H9 (cell line): ENCODE measurements at regions not wholly inside any gene's neighbourhood (a gene's known extent, or its start where the extent isn't known, plus 50 kb on each side); places are given as distances from the start of the nearest gene placed in this dataset.

Experiments
- DNase-seq: peaks from one replicate; pipeline ENCODE4 v3.0.0-alpha.2; 2017
- H2AFZ ChIP-seq: one replicate; pipeline ENCODE4 v1.6.1; 2013; ENCODE audit warnings: mild to moderate bottlenecking, low read length, control low read depth, moderate library complexity
- H2AK5ac ChIP-seq: 2 replicates; pipeline ENCODE4 v1.6.1; 2013; ENCODE audit warnings: low read length, control low read depth, mixed read lengths; ENCODE audit not compliant: insufficient read length
- H2BK120ac ChIP-seq: one replicate; pipeline ENCODE4 v1.6.1; 2013; ENCODE audit warnings: low read depth, mild to moderate bottlenecking, low read length, control low read depth, inconsistent platforms; ENCODE audit not compliant: poor library complexity, severe bottlenecking
- H2BK12ac ChIP-seq: 2 replicates; pipeline ENCODE4 v1.6.1; 2013; ENCODE audit warnings: low read length, control low read depth, mixed read lengths, low read depth; ENCODE audit not compliant: insufficient read length
- H2BK15ac ChIP-seq: 2 replicates; pipeline ENCODE4 v1.6.1; 2013; ENCODE audit warnings: low read depth, low read length, control low read depth
- H2BK20ac ChIP-seq: one replicate; pipeline ENCODE4 v1.6.1; 2013; ENCODE audit warnings: low read depth, mild to moderate bottlenecking, low read length, control low read depth, inconsistent platforms; ENCODE audit not compliant: poor library complexity, severe bottlenecking
- H2BK5ac ChIP-seq: 2 replicates; pipeline ENCODE4 v1.6.1; 2013; ENCODE audit warnings: low read length, control low read depth, mixed read lengths; ENCODE audit not compliant: insufficient read length
- H3K14ac ChIP-seq: 2 replicates; pipeline ENCODE4 v1.6.1; 2013; ENCODE audit warnings: low read length, control low read depth; ENCODE audit not compliant: insufficient read depth
- H3K18ac ChIP-seq: 2 replicates; pipeline ENCODE4 v1.6.1; 2013; ENCODE audit warnings: low read depth, mild to moderate bottlenecking, mixed read lengths, low read length, control low read depth; ENCODE audit not compliant: insufficient read length
- H3K23ac ChIP-seq: 2 replicates; pipeline ENCODE4 v1.6.1; 2013; ENCODE audit warnings: low read length, control low read depth, mixed read lengths, low read depth; ENCODE audit not compliant: insufficient read length
- H3K23me2 ChIP-seq: 2 replicates; pipeline ENCODE4 v1.6.1; 2013; ENCODE audit warnings: low read depth, mild to moderate bottlenecking, mixed read lengths, low read length, control low read depth; ENCODE audit not compliant: insufficient read length, poor library complexity, severe bottlenecking
- H3K27ac ChIP-seq: 2 replicates; pipeline ENCODE4 v1.5.1; 2013; ENCODE audit warnings: low read length, control low read depth, mixed read lengths, low read depth; ENCODE audit not compliant: insufficient read length
- H3K27me3 ChIP-seq: 2 replicates; pipeline ENCODE4 v1.6.1; 2013; ENCODE audit warnings: low read length, control low read depth, inconsistent platforms; ENCODE audit not compliant: insufficient read depth
- H3K4ac ChIP-seq: 2 replicates; pipeline ENCODE4 v1.6.1; 2013; ENCODE audit warnings: low read depth, mild to moderate bottlenecking, control low read depth, inconsistent platforms, low read length, moderate library complexity
- H3K4me1 ChIP-seq: 2 replicates; pipeline ENCODE4 v1.6.1; 2013; ENCODE audit warnings: low read length, control low read depth, inconsistent platforms; ENCODE audit not compliant: insufficient read depth
- H3K4me2 ChIP-seq: 2 replicates; pipeline ENCODE4 v1.6.1; 2013; ENCODE audit warnings: low read length, control low read depth, mixed read lengths; ENCODE audit not compliant: insufficient read length, insufficient read depth
- H3K56ac ChIP-seq: 2 replicates; pipeline ENCODE4 v1.6.1; 2013; ENCODE audit warnings: low read depth, mild to moderate bottlenecking, mixed read lengths, low read length, control low read depth; ENCODE audit not compliant: insufficient read length
- H3K79me1 ChIP-seq: 2 replicates; pipeline ENCODE4 v1.6.1; 2013; ENCODE audit warnings: low read depth, mild to moderate bottlenecking, moderate library complexity, low read length, control low read depth, inconsistent platforms; ENCODE audit not compliant: insufficient read depth, poor library complexity, severe bottlenecking
- H3K79me2 ChIP-seq: 2 replicates; pipeline ENCODE4 v1.6.1; 2013; ENCODE audit warnings: low read length, control low read depth, inconsistent platforms; ENCODE audit not compliant: insufficient read depth
- H3K9ac ChIP-seq: 2 replicates; pipeline ENCODE4 v1.6.1; 2013; ENCODE audit warnings: low read length, control low read depth, mixed read lengths; ENCODE audit not compliant: insufficient read length; ENCODE audit errors: extremely low read depth
- H3K9me3 ChIP-seq: one replicate; pipeline ENCODE4 v1.6.1; 2013; ENCODE audit warnings: low read depth, low read length, inconsistent platforms; ENCODE audit not compliant: control insufficient read depth
- H3T11ph ChIP-seq: one replicate; pipeline ENCODE4 v1.6.1; 2013; ENCODE audit warnings: mild to moderate bottlenecking, low read length, control low read depth, inconsistent platforms
- H4K20me1 ChIP-seq: one replicate; pipeline ENCODE4 v1.6.1; 2013; ENCODE audit not compliant: control insufficient read depth, insufficient read length, insufficient read depth
- H4K5ac ChIP-seq: 2 replicates; pipeline ENCODE4 v1.6.1; 2013; ENCODE audit warnings: low read depth, mild to moderate bottlenecking, mixed read lengths, low read length, control low read depth; ENCODE audit not compliant: insufficient read length
- H4K8ac ChIP-seq: replicated peaks from 2 replicates; pipeline ENCODE4 v1.6.1; 2013; ENCODE audit warnings: low read length, control low read depth, mixed read lengths, low read depth; ENCODE audit not compliant: insufficient read length
- H4K91ac ChIP-seq: 2 replicates; pipeline ENCODE4 v1.6.1; 2013; ENCODE audit warnings: low read depth, mild to moderate bottlenecking, moderate library complexity, mixed read lengths, low read length, control low read depth; ENCODE audit not compliant: insufficient read length
- H3K27ac Mint-ChIP-seq, 3 experiments: 2 replicates in 2 of 3; 3 replicates in 1 of 3; pipeline ENCODE4 v1.8.0; 2020 to 2021; ENCODE audit warnings: mixed read lengths in 3 of 3, mild to moderate bottlenecking in 1 of 3, moderate library complexity in 1 of 3
- H3K27me3 Mint-ChIP-seq: 2 replicates; pipeline ENCODE4 v1.8.0; 2021; ENCODE audit warnings: low read depth, mild to moderate bottlenecking, moderate library complexity, mixed read lengths
- H3K36me3 Mint-ChIP-seq, 3 experiments: 2 replicates in 2 of 3; 3 replicates in 1 of 3; pipeline ENCODE4 v1.8.0; 2020 to 2021; ENCODE audit warnings: low read depth in 3 of 3, mixed read lengths in 3 of 3; ENCODE audit not compliant: insufficient read depth in 1 of 3
- H3K4me1 Mint-ChIP-seq, 2 experiments: 2 replicates each; pipeline ENCODE4 v1.8.0; 2020; ENCODE audit warnings: mixed read lengths in 2 of 2
- H3K4me3 Mint-ChIP-seq, 2 experiments: 2 replicates in 1 of 2; 3 replicates in 1 of 2; pipeline ENCODE4 v1.8.0; 2020 to 2021; ENCODE audit warnings: mild to moderate bottlenecking in 2 of 2, mixed read lengths in 2 of 2, moderate library complexity in 1 of 2
- H3K9me3 Mint-ChIP-seq, 2 experiments: 2 replicates in 1 of 2; 3 replicates in 1 of 2; pipeline ENCODE4 v1.8.0; 2020; ENCODE audit warnings: mild to moderate bottlenecking in 2 of 2, mixed read lengths in 2 of 2, moderate library complexity in 1 of 2
- TF ChIP-seq, protein P1 (sequence below): fragments of 200-600 bp; sonication (generic); conservative IDR thresholded peaks from 3 replicates; pipeline ENCODE4 v1.8.0; 2021; ENCODE audit warnings: antibody characterized with exemption, mild to moderate bottlenecking

DNA sequence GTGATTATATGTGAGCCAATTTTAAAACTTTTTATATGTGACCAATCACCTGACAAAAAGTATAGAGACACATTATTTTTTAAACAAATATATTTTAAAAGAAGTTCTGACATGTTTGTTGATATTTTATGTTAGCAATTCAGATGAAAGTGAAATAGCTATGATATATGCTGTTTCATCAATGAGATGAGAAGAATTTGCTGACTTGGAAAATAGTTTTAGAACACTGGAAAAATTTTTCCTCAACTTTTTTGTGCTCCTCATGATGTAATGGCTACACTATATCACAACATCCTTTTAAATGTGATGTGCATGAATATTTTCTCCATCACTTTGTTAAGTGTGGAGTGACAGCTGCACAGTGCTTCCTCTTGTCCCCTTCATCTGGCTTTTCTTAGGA is 434.0 kb downstream of the PLCL1 start:
- Mint-ChIP-seq H3K4me3 (no peak overlapping the region), H3K27me3 (peaks cover 2% of the 10 kb centered on the region; the same call in 1 of the 2 replicates), H3K36me3 (no peaks in the 10 kb centered on the region), H3K4me1 (peaks cover 0 to 4% of the 10 kb centered on the region in 2 experiments; a peak in 1 of 4 replicates), H3K9me3 (no peaks in the 10 kb centered on the region), H3K27ac (no peak overlapping the region)
- Histone ChIP-seq H3K9me3 (no peaks in the 10 kb centered on the region), H4K20me1 (no peaks in the 10 kb centered on the region), H4K91ac (no peak overlapping the region), H3K79me1 (no peaks in the 10 kb centered on the region), H2AFZ (no peak overlapping the region), H2AK5ac (no peak overlapping the region), H3K23me2 (no peaks in the 10 kb centered on the region), H3K4me2 (no peak overlapping the region), H2BK120ac (no peak overlapping the region), H2BK15ac (no peak overlapping the region), H3K14ac (no peak overlapping the region), H3K56ac (no peak overlapping the region), H2BK20ac (no peak overlapping the region), H3K4ac (no peak overlapping the region), H3K27me3 (no peaks in the 10 kb centered on the region), H2BK12ac (no peak overlapping the region), H3K79me2 (no peaks in the 10 kb centered on the region), H3K18ac (no peak overlapping the region), H4K8ac (no peak overlapping the region), H2BK5ac (no peak overlapping the region), H3K27ac (no peak overlapping the region), H3K4me1 (no peaks in the 10 kb centered on the region), H3K9ac (no peak overlapping the region), H3K23ac (no peak overlapping the region), H3T11ph (no peak overlapping the region), H4K5ac (no peak overlapping the region)
- DNase-seq, result no peak
- TF ChIP-seq, protein P1, sequence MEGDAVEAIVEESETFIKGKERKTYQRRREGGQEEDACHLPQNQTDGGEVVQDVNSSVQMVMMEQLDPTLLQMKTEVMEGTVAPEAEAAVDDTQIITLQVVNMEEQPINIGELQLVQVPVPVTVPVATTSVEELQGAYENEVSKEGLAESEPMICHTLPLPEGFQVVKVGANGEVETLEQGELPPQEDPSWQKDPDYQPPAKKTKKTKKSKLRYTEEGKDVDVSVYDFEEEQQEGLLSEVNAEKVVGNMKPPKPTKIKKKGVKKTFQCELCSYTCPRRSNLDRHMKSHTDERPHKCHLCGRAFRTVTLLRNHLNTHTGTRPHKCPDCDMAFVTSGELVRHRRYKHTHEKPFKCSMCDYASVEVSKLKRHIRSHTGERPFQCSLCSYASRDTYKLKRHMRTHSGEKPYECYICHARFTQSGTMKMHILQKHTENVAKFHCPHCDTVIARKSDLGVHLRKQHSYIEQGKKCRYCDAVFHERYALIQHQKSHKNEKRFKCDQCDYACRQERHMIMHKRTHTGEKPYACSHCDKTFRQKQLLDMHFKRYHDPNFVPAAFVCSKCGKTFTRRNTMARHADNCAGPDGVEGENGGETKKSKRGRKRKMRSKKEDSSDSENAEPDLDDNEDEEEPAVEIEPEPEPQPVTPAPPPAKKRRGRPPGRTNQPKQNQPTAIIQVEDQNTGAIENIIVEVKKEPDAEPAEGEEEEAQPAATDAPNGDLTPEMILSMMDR, result no peak
